ENCODE measurements at regions not wholly inside any gene's neighbourhood (a gene's known extent, or its start where the extent isn't known, plus 50 kb on each side); places are given as distances from the start of the nearest gene placed in this dataset.

DNA sequence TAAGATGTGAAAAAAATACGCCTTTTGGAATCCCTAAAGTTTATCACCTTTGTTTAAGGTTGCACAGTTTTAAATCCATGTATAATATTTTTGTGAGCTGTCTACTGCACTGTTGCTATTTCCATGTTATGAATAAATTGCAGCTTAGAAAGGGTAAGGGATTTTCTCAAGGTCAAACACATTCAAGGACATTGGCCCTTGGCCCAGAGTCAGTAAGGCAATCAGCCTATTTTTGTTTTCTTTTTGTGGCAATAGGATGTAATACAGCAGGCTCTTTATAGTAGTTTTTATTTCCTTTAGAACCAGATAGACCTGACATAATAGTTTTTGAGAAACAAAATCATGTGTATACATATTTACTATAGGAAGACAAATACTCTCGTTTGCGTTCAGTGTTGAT, 219.8 kb downstream of the ACTR3B start:
- no peak for TF ChIP-seq CTCF (IDR thresholded peaks at IDR 0.05)
- no peak for TF ChIP-seq POLR2AphosphoS5 (IDR thresholded peaks at IDR 0.05)
